IMR-90 (cell line): ENCODE measurements at regions not wholly inside any gene's neighbourhood (a gene's known extent, or its start where the extent isn't known, plus 50 kb on each side); places are given as distances from the start of the nearest gene placed in this dataset.

Source experiments
- ATAC-seq: fragments of 200-7000 bp; cut with Tn5 transposase; 2 replicates; pipeline ENCODE4 v1.9.1; 2020; ENCODE audit warnings: low read depth, mild to moderate bottlenecking, moderate library complexity
- BruUV-seq: library from RNA; stranded (reverse); fragments of 400-500 nt; replicated peaks from 2 replicates; lab custom pipeline; 2021; lab: Mats Ljungman, UMichigan
- CTCF ChIA-PET: fragments of 300-600 bp; formaldehyde crosslinking; extraction: SDS; loops from one replicate; lab custom pipeline; 2021; ENCODE audit warnings: antibody characterized with exemption; lab: Yijun Ruan, JAX
- POLR2A ChIA-PET: fragments of 300-600 bp; sonication (Branson Sonifier 250); formaldehyde crosslinking; loops from one replicate; lab custom pipeline; 2022; ENCODE audit warnings: antibody characterized with exemption; ENCODE audit not compliant: unreplicated experiment; lab: Charles Lee
- DNase-seq: peaks from one replicate; pipeline ENCODE4 v3.0.0; 2013
- H2AFZ ChIP-seq: replicated peaks from 2 replicates; pipeline ENCODE3; 2013; ENCODE audit warnings: low read length, mild to moderate bottlenecking; ENCODE audit not compliant: poor library complexity
- H2AK5ac ChIP-seq: 2 replicates; pipeline ENCODE4 v1.6.1; 2013; ENCODE audit warnings: low read depth, low read length, inconsistent platforms
- H2AK9ac ChIP-seq: replicated peaks from 2 replicates; pipeline ENCODE3; 2013; ENCODE audit warnings: mild to moderate bottlenecking, low read depth, low read length, moderate library complexity; ENCODE audit not compliant: poor library complexity
- H2BK120ac ChIP-seq: 2 replicates; pipeline ENCODE4 v1.6.1; 2013; ENCODE audit warnings: low read depth, low read length, inconsistent platforms
- H2BK15ac ChIP-seq: 3 replicates; pipeline ENCODE4 v1.6.1; 2013; ENCODE audit warnings: low read depth, low read length, inconsistent platforms
- H2BK20ac ChIP-seq: 2 replicates; pipeline ENCODE4 v1.6.1; 2013; ENCODE audit warnings: low read depth, mild to moderate bottlenecking, inconsistent platforms, low read length, moderate library complexity
- H2BK5ac ChIP-seq: 2 replicates; pipeline ENCODE4 v1.6.1; 2013; ENCODE audit warnings: mild to moderate bottlenecking, low read depth, low read length, inconsistent platforms; ENCODE audit not compliant: poor library complexity, severe bottlenecking
- H3K14ac ChIP-seq: replicated peaks from 2 replicates; pipeline ENCODE4 v1.6.1; 2013; ENCODE audit warnings: low read depth, low read length, inconsistent platforms
- H3K18ac ChIP-seq: 2 replicates; pipeline ENCODE4 v1.6.1; 2013; ENCODE audit warnings: low read depth, low read length, control low read depth
- H3K23ac ChIP-seq: 2 replicates; pipeline ENCODE4 v1.6.1; 2013; ENCODE audit warnings: low read depth, low read length, inconsistent platforms
- H3K27ac ChIP-seq: 2 replicates; pipeline ENCODE4 v1.5.1; 2013; ENCODE audit warnings: mild to moderate bottlenecking, control low read depth, low read length; ENCODE audit not compliant: insufficient read depth
- H3K27me3 ChIP-seq: 2 replicates; pipeline ENCODE4 v1.6.1; 2013; ENCODE audit warnings: low read length; ENCODE audit not compliant: control insufficient read depth, insufficient read depth
- H3K36me3 ChIP-seq: 2 replicates; pipeline ENCODE4 v1.6.1; 2013; ENCODE audit warnings: low read length, mixed read lengths; ENCODE audit not compliant: control insufficient read depth, insufficient read depth
- H3K4ac ChIP-seq: 2 replicates; pipeline ENCODE4 v1.6.1; 2013; ENCODE audit warnings: low read depth, low read length, inconsistent platforms
- H3K4me1 ChIP-seq: 2 replicates; pipeline ENCODE4 v1.6.1; 2013; ENCODE audit warnings: low read length, mixed read lengths; ENCODE audit not compliant: control insufficient read depth, insufficient read depth
- H3K4me2 ChIP-seq: 2 replicates; pipeline ENCODE4 v1.6.1; 2013; ENCODE audit warnings: low read depth, mild to moderate bottlenecking, control low read depth, low read length, moderate library complexity
- H3K4me3 ChIP-seq: 2 replicates; pipeline ENCODE4 v1.5.1; 2013; ENCODE audit warnings: low read depth, mild to moderate bottlenecking, control low read depth, low read length, moderate library complexity; ENCODE audit not compliant: insufficient read depth
- H3K56ac ChIP-seq: 2 replicates; pipeline ENCODE4 v1.6.1; 2013; ENCODE audit warnings: low read length, inconsistent platforms; ENCODE audit not compliant: insufficient read depth; ENCODE audit errors: extremely low read depth
- H3K79me1 ChIP-seq, 2 experiments: 2 replicates each; pipeline ENCODE4 v1.6.1; 2013; ENCODE audit warnings: low read length in 2 of 2, inconsistent platforms in 1 of 2, low read depth in 1 of 2
- H3K9ac ChIP-seq: 2 replicates; pipeline ENCODE4 v1.6.1; 2013; ENCODE audit warnings: low read depth, low read length, control low read depth
- H3K9me1 ChIP-seq: 2 replicates; pipeline ENCODE4 v1.6.1; 2013; ENCODE audit warnings: low read length, inconsistent platforms; ENCODE audit not compliant: insufficient read depth
- H3K9me3 ChIP-seq: 2 replicates; pipeline ENCODE4 v1.6.1; 2013; ENCODE audit warnings: low read length; ENCODE audit not compliant: control insufficient read depth, insufficient read depth
- H4K20me1 ChIP-seq: 2 replicates; pipeline ENCODE4 v1.6.1; 2013; ENCODE audit warnings: low read length, inconsistent platforms; ENCODE audit not compliant: insufficient read depth
- H4K5ac ChIP-seq: 2 replicates; pipeline ENCODE4 v1.6.1; 2013; ENCODE audit warnings: mild to moderate bottlenecking, low read depth, low read length, control low read depth
- H4K8ac ChIP-seq, 2 experiments: 2 replicates each; pipeline ENCODE4 v1.6.1; 2013; ENCODE audit warnings: low read depth in 2 of 2, low read length in 2 of 2, control low read depth in 1 of 2, inconsistent platforms in 1 of 2
- H4K91ac ChIP-seq: 2 replicates; pipeline ENCODE4 v1.6.1; 2013; ENCODE audit warnings: low read depth, low read length, inconsistent platforms; ENCODE audit not compliant: insufficient read depth
- BHLHE40 ChIP-seq: fragments of 150-350 bp; IDR thresholded peaks from 2 replicates; pipeline ENCODE4 v1.6.1; 2016; ENCODE audit warnings: mild to moderate bottlenecking, low read depth, low read length
- CEBPB ChIP-seq: IDR thresholded peaks from 2 replicates; pipeline ENCODE4 v1.6.1; 2012; ENCODE audit warnings: low read depth, low read length, improper control_type of control experiment
- MAFK ChIP-seq: IDR thresholded peaks from 2 replicates; pipeline ENCODE4 v1.6.1; 2012; ENCODE audit warnings: low read depth, low read length, improper control_type of control experiment
- POLR2A ChIP-seq: IDR thresholded peaks from 2 replicates; pipeline ENCODE4 v1.6.1; 2012; ENCODE audit warnings: mild to moderate bottlenecking, low read depth, low read length
- RAD21 ChIP-seq: IDR thresholded peaks from 2 replicates; pipeline ENCODE4 v1.6.1; 2012; ENCODE audit warnings: low read length, improper control_type of control experiment
- RCOR1 ChIP-seq: IDR thresholded peaks from 2 replicates; pipeline ENCODE4 v1.6.1; 2012; ENCODE audit warnings: mild to moderate bottlenecking, low read length, improper control_type of control experiment; ENCODE audit not compliant: insufficient replicate concordance
- RFX5 ChIP-seq: IDR thresholded peaks from 2 replicates; pipeline ENCODE4 v1.8.0; 2012; ENCODE audit warnings: low read depth, mild to moderate bottlenecking, low read length, moderate library complexity
- WGBS, 2 experiments: methylation state at CpG; one replicate each; pipeline versions ENCODE4 v1.1.5 to v1.1.7; 2013; ENCODE audit warnings: missing lambda C conversion rate in 2 of 2; ENCODE audit not compliant: insufficient read length in 1 of 2; ENCODE audit errors: extremely low coverage in 2 of 2; 5-methylcytosine and 5-hydroxymethylcytosine counted together
- dilution Hi-C: fragments of 300-500 bp; cut with HindIII; formaldehyde crosslinking; loops from one replicate; pipeline ENCODE4 v1.14.3; 2018; ENCODE audit warnings: low sequenced_read_pairs; ENCODE audit not compliant: unreplicated experiment
- in situ Hi-C: fragments of 300-500 bp; cut with MboI; formaldehyde crosslinking; loops from 3 replicates; pipeline ENCODE4 v1.14.3; 2019; ENCODE audit warnings: low sequenced_read_pairs, inconsistent platforms, mixed read lengths
- intact Hi-C: fragments of 100-400 bp; cut with micrococcal nuclease; formaldehyde crosslinking; loops from 2 replicates; pipeline ENCODE4 v1.10.0; 2022
- TF ChIP-seq, protein P1 (sequence below): fragments of 150-350 bp; IDR thresholded peaks from 2 replicates; pipeline ENCODE4 v1.6.1; 2017; ENCODE audit warnings: mild to moderate bottlenecking, antibody characterized with exemption, low read length, low read depth
- TF ChIP-seq, protein P2 (sequence below): fragments of 150-350 bp; IDR thresholded peaks from 2 replicates; pipeline ENCODE4 v1.6.1; 2016; ENCODE audit warnings: low read depth, mild to moderate bottlenecking, low read length, moderate library complexity, borderline replicate concordance
- TF ChIP-seq, protein P3 (sequence below): conservative IDR thresholded peaks from 2 replicates; pipeline ENCODE4 v1.5.1; 2012; ENCODE audit warnings: mild to moderate bottlenecking, low read depth, low read length, improper control_type of control experiment

DNA sequence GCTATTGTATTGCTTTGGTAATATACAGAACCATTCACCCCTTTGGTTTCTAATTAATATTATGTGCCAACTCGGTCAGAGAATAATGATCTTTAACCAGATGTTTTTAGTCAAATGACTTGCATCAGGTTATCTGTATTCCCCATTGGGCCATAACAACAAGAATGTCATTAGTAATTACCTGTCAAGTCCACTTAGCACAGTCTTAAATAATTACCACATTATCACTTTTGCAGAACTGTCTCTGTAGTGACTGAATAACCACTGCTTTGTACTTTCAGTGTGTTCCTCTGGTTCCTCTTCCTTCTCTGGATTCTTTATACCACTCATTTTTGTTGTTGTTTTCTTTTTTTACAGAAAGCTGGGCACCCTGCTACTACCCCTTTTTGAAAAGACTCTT, 257.7 kb upstream of the SPOCK3 start:
- H3K27ac ChIP-seq, result no peak overlapping the region
- no peaks in the 10 kb centered on the region for H4K20me1 ChIP-seq
- no peaks in the 10 kb centered on the region for H3K9me1 ChIP-seq
- H3K27me3 ChIP-seq, result no peaks in the 10 kb centered on the region
- H2BK5ac ChIP-seq, result no peak overlapping the region
- no peak overlapping the region for H4K8ac ChIP-seq
- no peak overlapping the region for H2BK20ac ChIP-seq
- no peak overlapping the region for H3K9ac ChIP-seq
- ChIA-PET CTCF (no interaction called here), POLR2A (no interaction called here)
- no peak overlapping the region for H2BK15ac ChIP-seq
- no peak overlapping the region for H2AFZ ChIP-seq
- H3K4me1 ChIP-seq, result no peaks in the 10 kb centered on the region
- H3K14ac ChIP-seq, result no peak overlapping the region
- TF ChIP-seq BHLHE40, result no peak
- TF ChIP-seq RCOR1, result no peak
- TF ChIP-seq CEBPB, result no peak
- TF ChIP-seq POLR2A, result no peak
- no peak for TF ChIP-seq MAFK
- no peak for TF ChIP-seq RFX5
- TF ChIP-seq, protein P1, sequence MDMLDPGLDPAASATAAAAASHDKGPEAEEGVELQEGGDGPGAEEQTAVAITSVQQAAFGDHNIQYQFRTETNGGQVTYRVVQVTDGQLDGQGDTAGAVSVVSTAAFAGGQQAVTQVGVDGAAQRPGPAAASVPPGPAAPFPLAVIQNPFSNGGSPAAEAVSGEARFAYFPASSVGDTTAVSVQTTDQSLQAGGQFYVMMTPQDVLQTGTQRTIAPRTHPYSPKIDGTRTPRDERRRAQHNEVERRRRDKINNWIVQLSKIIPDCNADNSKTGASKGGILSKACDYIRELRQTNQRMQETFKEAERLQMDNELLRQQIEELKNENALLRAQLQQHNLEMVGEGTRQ, result no peak
- TF ChIP-seq RAD21, result no peak
- TF ChIP-seq, protein P2, sequence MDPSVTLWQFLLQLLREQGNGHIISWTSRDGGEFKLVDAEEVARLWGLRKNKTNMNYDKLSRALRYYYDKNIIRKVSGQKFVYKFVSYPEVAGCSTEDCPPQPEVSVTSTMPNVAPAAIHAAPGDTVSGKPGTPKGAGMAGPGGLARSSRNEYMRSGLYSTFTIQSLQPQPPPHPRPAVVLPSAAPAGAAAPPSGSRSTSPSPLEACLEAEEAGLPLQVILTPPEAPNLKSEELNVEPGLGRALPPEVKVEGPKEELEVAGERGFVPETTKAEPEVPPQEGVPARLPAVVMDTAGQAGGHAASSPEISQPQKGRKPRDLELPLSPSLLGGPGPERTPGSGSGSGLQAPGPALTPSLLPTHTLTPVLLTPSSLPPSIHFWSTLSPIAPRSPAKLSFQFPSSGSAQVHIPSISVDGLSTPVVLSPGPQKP, result no peak
- TF ChIP-seq, protein P3, sequence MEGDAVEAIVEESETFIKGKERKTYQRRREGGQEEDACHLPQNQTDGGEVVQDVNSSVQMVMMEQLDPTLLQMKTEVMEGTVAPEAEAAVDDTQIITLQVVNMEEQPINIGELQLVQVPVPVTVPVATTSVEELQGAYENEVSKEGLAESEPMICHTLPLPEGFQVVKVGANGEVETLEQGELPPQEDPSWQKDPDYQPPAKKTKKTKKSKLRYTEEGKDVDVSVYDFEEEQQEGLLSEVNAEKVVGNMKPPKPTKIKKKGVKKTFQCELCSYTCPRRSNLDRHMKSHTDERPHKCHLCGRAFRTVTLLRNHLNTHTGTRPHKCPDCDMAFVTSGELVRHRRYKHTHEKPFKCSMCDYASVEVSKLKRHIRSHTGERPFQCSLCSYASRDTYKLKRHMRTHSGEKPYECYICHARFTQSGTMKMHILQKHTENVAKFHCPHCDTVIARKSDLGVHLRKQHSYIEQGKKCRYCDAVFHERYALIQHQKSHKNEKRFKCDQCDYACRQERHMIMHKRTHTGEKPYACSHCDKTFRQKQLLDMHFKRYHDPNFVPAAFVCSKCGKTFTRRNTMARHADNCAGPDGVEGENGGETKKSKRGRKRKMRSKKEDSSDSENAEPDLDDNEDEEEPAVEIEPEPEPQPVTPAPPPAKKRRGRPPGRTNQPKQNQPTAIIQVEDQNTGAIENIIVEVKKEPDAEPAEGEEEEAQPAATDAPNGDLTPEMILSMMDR, result no peak
- H2BK120ac ChIP-seq, result no peak overlapping the region
- H3K4me3 ChIP-seq, result no peak overlapping the region
- H4K91ac ChIP-seq, result no peak overlapping the region
- H2AK9ac ChIP-seq, result no peak overlapping the region
- no peak overlapping the region for H3K23ac ChIP-seq
- dilution Hi-C loops, result no loop called here
- BruUV-seq, result no TSS peak
- DNase-seq (no peak), ATAC-seq (no peak)
- in situ Hi-C loops, result no loop called here
- no peak overlapping the region for H3K56ac ChIP-seq
- H4K5ac ChIP-seq, result no peak overlapping the region
- no CpG with 5 or more reads among the region's 1 CpG for WGBS, 2 experiments
- H3K4me2 ChIP-seq, result no peak overlapping the region
- H3K4ac ChIP-seq, result no peak overlapping the region
- H3K9me3 ChIP-seq, result 0 out of 2 replicates have a peak, but pooled peaks cover 4% of the 10 kb centered on the region
- H3K36me3 ChIP-seq, result no peaks in the 10 kb centered on the region
- H3K79me1 ChIP-seq, result no peaks in the 10 kb centered on the region
- intact Hi-C loops, result no loop called here
- H2AK5ac ChIP-seq, result no peak overlapping the region
- H3K18ac ChIP-seq, result no peak overlapping the region
